K562 (cell line): ENCODE measurements at regions not wholly inside any gene's neighbourhood (a gene's known extent, or its start where the extent isn't known, plus 50 kb on each side); places are given as distances from the start of the nearest gene placed in this dataset.
"Not testable (repeated sequence)": the region's sequence is repeated elsewhere in the genome, so short reads cannot be mapped to it uniquely, and the experiment has no call there.

Experiments used
- ATAC-seq: fragments of 200-7000 bp; cut with Tn5 transposase; 3 replicates; pipeline ENCODE4 v1.9.1; 2020; ENCODE audit warnings: moderate library complexity
- BruUV-seq: library from RNA; stranded (reverse); fragments of 400-500 nt; replicated peaks from 2 replicates; lab custom pipeline; 2021; lab: Mats Ljungman, UMichigan
- CTCF ChIA-PET: fragments of 300-600 bp; formaldehyde crosslinking; extraction: SDS; loops from one replicate; lab custom pipeline; 2021; ENCODE audit warnings: low intra/inter-chr PET ratio; lab: Yijun Ruan, JAX
- POLR2A ChIA-PET: fragments of 300-600, 350-650 bp; sonication (Branson Sonifier 250); formaldehyde crosslinking; extraction: SDS; loops from one replicate; lab custom pipeline; 2021; ENCODE audit warnings: antibody characterized with exemption, inconsistent platforms; lab: Yijun Ruan, JAX
- DNase-seq, 4 experiments: peaks; one replicate each; pipeline versions ENCODE4 v3.0.0 to v3.0.0-alpha.2; 2011 to 2018; ENCODE audit warnings: low spot score in 3 of 4, mixed read lengths in 3 of 4; ENCODE audit errors: extremely low read depth in 1 of 4
- FAIRE-seq: peaks from 2 replicates; lab custom pipeline; 2011; peaks lifted over from hg19 to GRCh38; lab: Jason Lieb, UNC
- H2AFZ ChIP-seq: 2 replicates; pipeline ENCODE4 v1.6.0; 2011; ENCODE audit warnings: low read depth, low read length, control low read depth, inconsistent platforms
- H3K27ac ChIP-seq: fragments of 200-600 bp; 3 replicates; pipeline ENCODE4 v1.8.0; 2011; ENCODE audit warnings: low read depth, mild to moderate bottlenecking, control low read depth, inconsistent platforms, low read length, moderate library complexity, mixed read lengths; ENCODE audit errors: extremely low read depth
- H3K27me3 ChIP-seq, 2 experiments: fragments of 300-600 bp in 1 of 2; 2 replicates in 1 of 2; 3 replicates in 1 of 2; pipeline versions ENCODE4 v1.6.0 to v1.8.0; 2011; ENCODE audit warnings: inconsistent platforms in 2 of 2, low read length in 2 of 2, mild to moderate bottlenecking in 1 of 2, mixed read lengths in 1 of 2, moderate library complexity in 1 of 2; ENCODE audit not compliant: control insufficient read depth in 2 of 2, insufficient read depth in 2 of 2
- H3K36me3 ChIP-seq: fragments of 300-600 bp; 3 replicates; pipeline ENCODE4 v1.8.0; 2011; ENCODE audit warnings: mild to moderate bottlenecking, low read length, inconsistent platforms; ENCODE audit not compliant: control insufficient read depth, insufficient read depth
- H3K4me1 ChIP-seq, 2 experiments: fragments of 200-600 bp in 1 of 2; replicated peaks in 1 of 2; 2 replicates in 1 of 2; 3 replicates in 1 of 2; pipeline versions ENCODE4 v1.5.1 to v1.8.0; 2011; ENCODE audit warnings: inconsistent platforms in 2 of 2, low read length in 2 of 2, mild to moderate bottlenecking in 1 of 2, mixed read lengths in 1 of 2, moderate library complexity in 1 of 2; ENCODE audit not compliant: control insufficient read depth in 2 of 2, insufficient read depth in 2 of 2
- H3K4me2 ChIP-seq: 2 replicates; pipeline ENCODE4 v1.6.1; 2011; ENCODE audit warnings: low read length, control low read depth, inconsistent platforms, mixed read lengths; ENCODE audit not compliant: insufficient read depth
- H3K4me3 ChIP-seq: fragments of 200-600 bp; sonication (generic), shearing (Covaris generic); 2 replicates; pipeline ENCODE4 v1.5.1; 2016; ENCODE audit warnings: control low read depth, inconsistent platforms
- H3K79me2 ChIP-seq: fragments of 200-600 bp; 3 replicates; pipeline ENCODE4 v1.8.0; 2011; ENCODE audit warnings: low read length, inconsistent platforms; ENCODE audit not compliant: control insufficient read depth, insufficient read depth
- H3K9ac ChIP-seq, 2 experiments: 2 replicates each; pipeline versions ENCODE4 v1.6.0 to v1.6.1; 2011; ENCODE audit warnings: low read depth in 2 of 2, low read length in 2 of 2, control low read depth in 1 of 2, inconsistent platforms in 1 of 2, mild to moderate bottlenecking in 1 of 2, mixed read lengths in 1 of 2; ENCODE audit not compliant: insufficient read depth in 1 of 2
- H3K9me1 ChIP-seq: one replicate; pipeline ENCODE4 v1.6.0; 2011; ENCODE audit warnings: inconsistent platforms, mild to moderate bottlenecking, low read length, moderate library complexity; ENCODE audit not compliant: control insufficient read depth, insufficient read depth
- H3K9me3 ChIP-seq: replicated peaks from 2 replicates; pipeline ENCODE4 v1.5.1; 2011; ENCODE audit warnings: low read depth, low read length, inconsistent platforms; ENCODE audit not compliant: control insufficient read depth, insufficient read depth
- H4K20me1 ChIP-seq: replicated peaks from 2 replicates; pipeline ENCODE4 v1.6.1; 2011; ENCODE audit warnings: low read length, inconsistent platforms, mixed read lengths; ENCODE audit not compliant: control insufficient read depth, insufficient read depth
- BACH1 ChIP-seq: fragments of 200-800 bp; sonication (Bioruptor generic); IDR thresholded peaks from 2 replicates; pipeline ENCODE4 v1.6.1; 2016; ENCODE audit warnings: missing genetic modification characterization, missing compliant biosample characterization
- BMI1 ChIP-seq: fragments of 150-350 bp; IDR thresholded peaks from 2 replicates; pipeline ENCODE4 v1.6.1; 2014; ENCODE audit warnings: low read length
- C11orf30 ChIP-seq: fragments of 450-650 bp; IDR thresholded peaks from 2 replicates; pipeline ENCODE4 v1.6.1; 2016; ENCODE audit warnings: low read depth, mild to moderate bottlenecking
- CSDE1 ChIP-seq, 2 experiments: fragments of 450-650 bp; IDR thresholded peaks; 2 replicates each; pipeline ENCODE4 v1.6.1; 2016; ENCODE audit warnings: mild to moderate bottlenecking in 1 of 2
- FOXJ2 ChIP-seq: fragments of 200-800 bp; sonication (Bioruptor generic); IDR thresholded peaks from 2 replicates; pipeline ENCODE4 v1.6.1; 2016; ENCODE audit warnings: missing genetic modification characterization, missing compliant biosample characterization
- FOXJ3 ChIP-seq: sonication (generic); formaldehyde crosslinking; IDR thresholded peaks from 2 replicates; pipeline ENCODE4 v1.4.0; 2020; ENCODE audit warnings: mild to moderate bottlenecking, missing genetic modification reagents
- FOXK2 ChIP-seq, 2 experiments: fragments of 450-650 bp; IDR thresholded peaks in 1 of 2; conservative IDR thresholded peaks in 1 of 2; 2 replicates each; pipeline ENCODE4 v1.6.1; 2016; ENCODE audit warnings: low read depth in 2 of 2, mild to moderate bottlenecking in 1 of 2
- KAT7 ChIP-seq: sonication (generic); formaldehyde crosslinking; IDR thresholded peaks from 2 replicates; pipeline ENCODE4 v1.8.0; 2022; ENCODE audit warnings: missing genetic modification reagents, mild to moderate bottlenecking, borderline replicate concordance
- LCOR ChIP-seq: sonication (generic); formaldehyde crosslinking; IDR thresholded peaks from 2 replicates; pipeline ENCODE4 v1.8.0; 2022; ENCODE audit warnings: mild to moderate bottlenecking, missing genetic modification reagents
- MAFG ChIP-seq: fragments of 450-650 bp; conservative IDR thresholded peaks from 2 replicates; pipeline ENCODE4 v1.6.1; 2016; ENCODE audit warnings: missing genetic modification characterization, missing compliant biosample characterization
- MNT ChIP-seq, 2 experiments: fragments of 450-650 bp; conservative IDR thresholded peaks; 2 replicates each; pipeline ENCODE4 v1.6.1; 2017; ENCODE audit warnings: mild to moderate bottlenecking in 2 of 2, moderate library complexity in 2 of 2
- RERE ChIP-seq: sonication (generic); formaldehyde crosslinking; IDR thresholded peaks from 2 replicates; pipeline ENCODE4 v1.8.0; 2023; ENCODE audit warnings: missing genetic modification reagents, mild to moderate bottlenecking, borderline replicate concordance
- RFX1 ChIP-seq: fragments of 450-650 bp; IDR thresholded peaks from 2 replicates; pipeline ENCODE4 v1.6.1; 2016; ENCODE audit warnings: mild to moderate bottlenecking, moderate library complexity
- TFAP4 ChIP-seq: sonication (generic); formaldehyde crosslinking; IDR thresholded peaks from 2 replicates; pipeline ENCODE4 v1.8.0; 2022; ENCODE audit warnings: missing genetic modification reagents, mild to moderate bottlenecking, moderate library complexity, borderline replicate concordance
- ZNF316 ChIP-seq: fragments of 450-650 bp; IDR thresholded peaks from 2 replicates; pipeline ENCODE4 v1.6.1; 2016
- WGBS: fragments of 100-300 bp; shearing (Covaris generic); methylation state at CpG from one replicate; pipeline ENCODE4 v1.1.6; 2016; ENCODE audit warnings: low coverage, mixed read lengths; ENCODE audit not compliant: insufficient coverage; ENCODE audit errors: missing lambda C conversion rate; 5-methylcytosine and 5-hydroxymethylcytosine counted together
- in situ Hi-C: fragments of 300-500 bp; cut with MboI; formaldehyde crosslinking; loops from 4 replicates; pipeline ENCODE4 v1.15.0; 2018; ENCODE audit warnings: inconsistent platforms, mixed read lengths
- intact Hi-C: fragments of 100-400 bp; cut with micrococcal nuclease; formaldehyde crosslinking; loops from 2 replicates; pipeline ENCODE4 v1.14.2; 2022

- H3K79me2 ChIP-seq, CTCF ChIA-PET, H3K9me3 ChIP-seq, H3K9me1 ChIP-seq, FAIRE-seq, H4K20me1 ChIP-seq, H3K27me3 ChIP-seq, H3K36me3 ChIP-seq, ATAC-seq, in situ Hi-C loops, BruUV-seq, H3K4me3 ChIP-seq, H3K9ac ChIP-seq: not testable (repeated sequence)
- WGBS = 23% methylated on average over 13 of the region's 13 CpGs
- intact Hi-C loops = loop anchor here (10.0 kb wide), 2 partner anchors 54 to 194 kb away; partner anchors contain the start of gene C1GALT1
- Histone ChIP-seq H3K4me1 (peaks cover 3 to 15% of the 10 kb centered on the region in 2 experiments; a peak in 4 of 5 replicates), H3K4me2 (peak overlapping the region; percentile 54), H2AFZ (peak overlapping the region; percentile 88), H3K27ac (peak overlapping the region; percentile 19; the same call in 1 of the 3 replicates)
- POLR2A ChIA-PET = interaction anchor here (1.2 kb wide), 1 partner anchor 12 kb away, joined by 6 read pairs; no protein-coding TSS in a partner anchor
- DNase-seq = peak; percentile 26 to 77 (median 34)
- TF ChIP-seq MAFG (tag) (peak; percentile 43; the same call in 1 of the 2 replicates), TFAP4 (CRISPR knock-in tag) (peak; percentile 67; the same call in 1 of the 2 replicates), FOXJ3 (CRISPR knock-in tag) (peak; percentile 73; the same call in 1 of the 2 replicates), CSDE1 (IDR thresholded peaks at IDR 0.05) (peak in 1 of 2 experiments; percentile 58; a peak in 1 of 4 replicates), C11orf30 (peak; percentile 81), BACH1 (tag) (peak; percentile 42; the same call in 1 of the 2 replicates), RERE (CRISPR knock-in tag) (0 out of 2 replicates have a peak, but pooled peaks have one; percentile 63), FOXJ2 (tag) (peak; percentile 92), RFX1 (peak; percentile 94), MNT (conservative IDR thresholded peaks at IDR 0.05) (peak in 1 of 2 experiments; percentile 44; a peak in 2 of 4 replicates), KAT7 (CRISPR knock-in tag) (0 out of 2 replicates have a peak, but pooled peaks have one; percentile 44), ZNF316 (peak; percentile 75), FOXK2 (conservative IDR thresholded peaks at IDR 0.05 in 1 of 2, IDR thresholded peaks at IDR 0.05 in 1 of 2; ENCODE audit: low read depth in 2 of 2) (0 out of 4 replicates have a peak, but pooled peaks of 1 of the 2 experiments have one; percentile 0), BMI1 (peak; percentile 56; the same call in 1 of the 2 replicates), LCOR (peak; percentile 55; the same call in 1 of the 2 replicates)
Observed at GRCh38 chr7:6991169-6991611, 165.1 kb upstream of the CCZ1B start.
